ENCODE measurements at regions not wholly inside any gene's neighbourhood (a gene's known extent, or its start where the extent isn't known, plus 50 kb on each side); places are given as distances from the start of the nearest gene placed in this dataset.

- TF ChIP-seq CTCF (IDR thresholded peaks at IDR 0.05): no peak
- H3K9me3 Mint-ChIP-seq: no peaks in the 10 kb centered on the region
- no peak overlapping the region for H3K4me3 ChIP-seq (replicated peaks in 1 of 3; ENCODE audit: low read depth in 2 of 3, low read length in 3 of 3)
- H3K79me2 ChIP-seq (ENCODE audit: insufficient read depth, low read length): no peaks in the 10 kb centered on the region
- H4K20me1 ChIP-seq (ENCODE audit: insufficient read depth, low read length): no peaks in the 10 kb centered on the region
- no peak for DNase-seq
- no peak overlapping the region for H3K9ac ChIP-seq (ENCODE audit: insufficient read depth, low read length, poor library complexity, severe bottlenecking)
- H3K36me3 ChIP-seq (replicated peaks in 1 of 2; ENCODE audit: control insufficient read depth in 1 of 2, insufficient read depth in 2 of 2, low read length in 2 of 2): no peaks in the 10 kb centered on the region
- no peak overlapping the region for H2AFZ ChIP-seq (ENCODE audit: insufficient read depth, low read depth, low read length, poor library complexity, severe bottlenecking)
- intact Hi-C loops (cut with micrococcal nuclease): no loop called here
- WGBS (ENCODE audit: insufficient coverage): 64% methylated on average over 4 of the region's 4 CpGs
- no peaks in the 10 kb centered on the region for H3K36me3 Mint-ChIP-seq
- no peaks in the 10 kb centered on the region for H3K4me1 Mint-ChIP-seq
- no peak overlapping the region for H3K27ac Mint-ChIP-seq
- no peaks in the 10 kb centered on the region for H3K9me3 ChIP-seq (replicated peaks in 1 of 2; ENCODE audit: control insufficient read depth in 1 of 2, insufficient read depth in 1 of 2, low read length in 2 of 2)
- H3K27me3 Mint-ChIP-seq (ENCODE audit: low read depth in 3 of 3): peaks cover 0 to 3% (median 0%) of the 10 kb centered on the region in 3 donors
- no peaks in the 10 kb centered on the region for H3K4me1 ChIP-seq (ENCODE audit: control insufficient read depth in 1 of 2, insufficient read depth in 2 of 2, low read length in 2 of 2)
- H3K4me2 ChIP-seq (replicated peaks; ENCODE audit: extremely low read depth, low read length, poor library complexity, severe bottlenecking): no peak overlapping the region
- no peak overlapping the region for H3K27ac ChIP-seq (ENCODE audit: low read depth in 1 of 2, low read length in 2 of 2)
- H3K4me3 Mint-ChIP-seq: no peak overlapping the region
- H3K27me3 ChIP-seq (ENCODE audit: control insufficient read depth in 2 of 2, insufficient read depth in 2 of 2, low read length in 2 of 2): no peaks in the 10 kb centered on the region
These were observed 286.0 kb downstream of the CDK5RAP2 start for GRCh38 chr9:120294003-120294402.

GRCh38 chr9:120292606-120293005 is 287.4 kb downstream of the CDK5RAP2 start:
- Histone ChIP-seq H3K79me2 (ENCODE audit: insufficient read depth, low read length) (no peaks in the 10 kb centered on the region), H3K9ac (ENCODE audit: insufficient read depth, low read length, poor library complexity, severe bottlenecking) (no peak overlapping the region), H3K4me3 (replicated peaks in 1 of 3; ENCODE audit: low read depth in 2 of 3, low read length in 3 of 3) (no peak overlapping the region), H3K4me1 (ENCODE audit: control insufficient read depth in 1 of 2, insufficient read depth in 2 of 2, low read length in 2 of 2) (no peaks in the 10 kb centered on the region), H3K9me3 (replicated peaks in 1 of 2; ENCODE audit: control insufficient read depth in 1 of 2, insufficient read depth in 1 of 2, low read length in 2 of 2) (no peaks in the 10 kb centered on the region), H3K4me2 (replicated peaks; ENCODE audit: extremely low read depth, low read length, poor library complexity, severe bottlenecking) (no peak overlapping the region), H3K36me3 (replicated peaks in 1 of 2; ENCODE audit: control insufficient read depth in 1 of 2, insufficient read depth in 2 of 2, low read length in 2 of 2) (no peaks in the 10 kb centered on the region), H3K27me3 (ENCODE audit: control insufficient read depth in 2 of 2, insufficient read depth in 2 of 2, low read length in 2 of 2) (no peaks in the 10 kb centered on the region), H4K20me1 (ENCODE audit: insufficient read depth, low read length) (no peaks in the 10 kb centered on the region), H3K27ac (ENCODE audit: low read depth in 1 of 2, low read length in 2 of 2) (no peak overlapping the region), H2AFZ (ENCODE audit: insufficient read depth, low read depth, low read length, poor library complexity, severe bottlenecking) (no peak overlapping the region)
- DNase-seq: no peak
- Mint-ChIP-seq H3K27ac (no peak overlapping the region), H3K9me3 (no peaks in the 10 kb centered on the region), H3K27me3 (ENCODE audit: low read depth in 3 of 3) (peaks cover 0 to 2% (median 0%) of the 10 kb centered on the region in 3 donors), H3K4me1 (no peaks in the 10 kb centered on the region), H3K36me3 (no peaks in the 10 kb centered on the region), H3K4me3 (no peak overlapping the region)
- WGBS (ENCODE audit: insufficient coverage): no CpG with 5 or more reads among the region's 1 CpG
- no peak for TF ChIP-seq CTCF (IDR thresholded peaks at IDR 0.05)
- intact Hi-C loops (cut with micrococcal nuclease): no loop called here

Data from CD14-positive monocyte (primary cell).